ES-I3 (cell line): ENCODE measurements at regions not wholly inside any gene's neighbourhood (a gene's known extent, or its start where the extent isn't known, plus 50 kb on each side); places are given as distances from the start of the nearest gene placed in this dataset.

Experiments used
- H3K36me3 ChIP-seq: 2 replicates; pipeline ENCODE4 v1.6.1; 2013; ENCODE audit warnings: mild to moderate bottlenecking, low read length, control low read depth, moderate library complexity; ENCODE audit not compliant: insufficient read depth
- H3K4me1 ChIP-seq: 2 replicates; pipeline ENCODE4 v1.6.1; 2013; ENCODE audit warnings: mild to moderate bottlenecking, control low read depth, low read length; ENCODE audit not compliant: insufficient read depth
- H3K9ac ChIP-seq: 2 replicates; pipeline ENCODE4 v1.6.1; 2013; ENCODE audit warnings: low read depth, mild to moderate bottlenecking, low read length, moderate library complexity
- H3K9me3 ChIP-seq: 2 replicates; pipeline ENCODE4 v1.6.1; 2013; ENCODE audit warnings: mild to moderate bottlenecking, low read length, moderate library complexity; ENCODE audit not compliant: control insufficient read depth, insufficient read depth

GRCh38 chr1:8084913-8085312, 58.8 kb upstream of the ERRFI1 start:
- no peaks in the 10 kb centered on the region for H3K9me3 ChIP-seq
- no peak overlapping the region for H3K9ac ChIP-seq
- H3K36me3 ChIP-seq = no peaks in the 10 kb centered on the region
- no peaks in the 10 kb centered on the region for H3K4me1 ChIP-seq

GRCh38 chr1:8083739-8084484, 57.8 kb upstream of the ERRFI1 start:
- no peaks in the 10 kb centered on the region for H3K9me3 ChIP-seq
- no peaks in the 10 kb centered on the region for H3K36me3 ChIP-seq
- H3K9ac ChIP-seq = no peak overlapping the region
- peaks cover 1% of the 10 kb centered on the region for H3K4me1 ChIP-seq

GRCh38 chr1:8082945-8083344, 56.8 kb upstream of the ERRFI1 start:
- no peak overlapping the region for H3K9ac ChIP-seq
- H3K9me3 ChIP-seq = no peaks in the 10 kb centered on the region
- H3K4me1 ChIP-seq = peaks cover 11% of the 10 kb centered on the region
- H3K36me3 ChIP-seq = no peaks in the 10 kb centered on the region

- Histone ChIP-seq H3K9ac (no peak overlapping the region), H3K4me1 (peaks cover 33% of the 10 kb centered on the region), H3K9me3 (no peaks in the 10 kb centered on the region; the same call in 1 of the 2 replicates), H3K36me3 (no peaks in the 10 kb centered on the region)
These were observed 52.1 kb upstream of the ERRFI1 start for GRCh38 chr1:8078176-8078671.

- Histone ChIP-seq H3K36me3 (no peaks in the 10 kb centered on the region), H3K4me1 (peaks cover 33% of the 10 kb centered on the region), H3K9ac (no peak overlapping the region), H3K9me3 (no peaks in the 10 kb centered on the region; the same call in 1 of the 2 replicates)
These were observed 51.5 kb upstream of the ERRFI1 start for GRCh38 chr1:8077602-8078001.

GRCh38 chr1:8077120-8077573, 51.0 kb upstream of the ERRFI1 start:
- Histone ChIP-seq H3K36me3 (no peaks in the 10 kb centered on the region), H3K9me3 (no peaks in the 10 kb centered on the region; the same call in 1 of the 2 replicates), H3K9ac (no peak overlapping the region), H3K4me1 (peaks cover 33% of the 10 kb centered on the region)

- Histone ChIP-seq H3K9ac (no peak overlapping the region), H3K4me1 (peaks cover 33% of the 10 kb centered on the region), H3K9me3 (no peaks in the 10 kb centered on the region; the same call in 1 of the 2 replicates), H3K36me3 (no peaks in the 10 kb centered on the region)
These were observed 50.1 kb upstream of the ERRFI1 start for GRCh38 chr1:8076176-8076575.
